SK-N-SH (cell line): ENCODE measurements at regions not wholly inside any gene's neighbourhood (a gene's known extent, or its start where the extent isn't known, plus 50 kb on each side); places are given as distances from the start of the nearest gene placed in this dataset.

ENCODE experiments used
- CTCF ChIA-PET: fragments of 300-600, 350-600 bp; formaldehyde crosslinking; extraction: SDS; loops from one replicate; lab custom pipeline; 2021; lab: Yijun Ruan, JAX
- POLR2A ChIA-PET: fragments of 350-600 bp; sonication (Branson Sonifier 250); formaldehyde crosslinking; extraction: SDS; loops from one replicate; lab custom pipeline; 2020; ENCODE audit warnings: antibody characterized with exemption, inconsistent platforms; lab: Yijun Ruan, JAX
- DNase-seq: peaks from one replicate; pipeline ENCODE4 v3.0.0; 2012
- H2AFZ ChIP-seq: fragments of 200-600 bp; sonication (generic); 2 replicates; pipeline ENCODE4 v1.8.1; 2016; ENCODE audit warnings: antibody characterized with exemption, mild to moderate bottlenecking, low read depth
- H3F3A ChIP-seq: fragments of 200-600 bp; sonication (generic); replicated peaks from 2 replicates; pipeline ENCODE3; 2016; ENCODE audit warnings: antibody characterized with exemption, mild to moderate bottlenecking; ENCODE audit not compliant: insufficient read depth
- H3K27ac ChIP-seq, 2 experiments: fragments of 200-500 bp in 1 of 2; fragments of 200-600 bp in 1 of 2; sonication (Bioruptor generic) in 1 of 2; sonication (generic), shearing (Covaris generic) in 1 of 2; 2 replicates each; pipeline versions ENCODE4 v1.5.1 to v1.6.1; 2014 to 2016; ENCODE audit warnings: low read depth in 2 of 2, inconsistent platforms in 1 of 2, low read length in 1 of 2, mild to moderate bottlenecking in 1 of 2, mixed read lengths in 1 of 2
- H3K27me3 ChIP-seq: fragments of 200-600 bp; sonication (generic), shearing (Covaris generic); 2 replicates; pipeline ENCODE4 v1.6.1; 2016; ENCODE audit warnings: mixed run types; ENCODE audit not compliant: insufficient read depth
- H3K36me3 ChIP-seq, 2 experiments: fragments of 200-500 bp in 1 of 2; fragments of 200-600 bp in 1 of 2; sonication (Bioruptor generic) in 1 of 2; sonication (generic) in 1 of 2; replicated peaks in 1 of 2; 2 replicates each; pipeline versions ENCODE3 to v1.5.1; 2014 to 2016; ENCODE audit warnings: low read length in 1 of 2, mild to moderate bottlenecking in 1 of 2; ENCODE audit not compliant: insufficient read depth in 2 of 2, control insufficient read depth in 1 of 2
- H3K4me1 ChIP-seq, 2 experiments: fragments of 200-500 bp in 1 of 2; fragments of 200-600 bp in 1 of 2; sonication (Bioruptor generic) in 1 of 2; sonication (generic), shearing (Covaris generic) in 1 of 2; 2 replicates each; pipeline versions ENCODE4 v1.5.1 to v1.6.1; 2014 to 2016; ENCODE audit warnings: low read depth in 1 of 2, low read length in 1 of 2, mixed run types in 1 of 2; ENCODE audit not compliant: insufficient read depth in 2 of 2, control insufficient read depth in 1 of 2
- H3K4me2 ChIP-seq: fragments of 200-600 bp; sonication (generic), shearing (Covaris generic); 2 replicates; pipeline ENCODE4 v1.6.1; 2017; ENCODE audit warnings: mixed run types
- H3K4me3 ChIP-seq, 2 experiments: fragments of 200-500 bp in 1 of 2; fragments of 200-600 bp in 1 of 2; sonication (Bioruptor generic) in 1 of 2; sonication (generic), shearing (Covaris generic) in 1 of 2; 2 replicates each; pipeline versions ENCODE4 v1.5.1 to v1.8.1; 2014 to 2016; ENCODE audit warnings: low read depth in 2 of 2, inconsistent platforms in 1 of 2, low read length in 1 of 2, mild to moderate bottlenecking in 1 of 2, mixed read lengths in 1 of 2, moderate library complexity in 1 of 2
- H3K79me2 ChIP-seq: fragments of 200-600 bp; sonication (generic); 2 replicates; pipeline ENCODE4 v1.8.1; 2017; ENCODE audit warnings: mild to moderate bottlenecking; ENCODE audit not compliant: insufficient read depth
- H3K9ac ChIP-seq: fragments of 200-600 bp; sonication (generic); 2 replicates; pipeline ENCODE4 v1.6.1; 2017; ENCODE audit warnings: mixed run types
- H3K9me2 ChIP-seq: fragments of 200-600 bp; sonication (generic); 2 replicates; pipeline ENCODE4 v1.6.1; 2017; ENCODE audit warnings: mixed run types
- H3K9me3 ChIP-seq: fragments of 200-600 bp; sonication (generic); 2 replicates; pipeline ENCODE4 v1.6.1; 2017; ENCODE audit warnings: mixed run types, mild to moderate bottlenecking, moderate library complexity
- H4K20me1 ChIP-seq: fragments of 200-600 bp; sonication (generic); 2 replicates; pipeline ENCODE4 v1.6.1; 2017; ENCODE audit warnings: mild to moderate bottlenecking, mixed run types; ENCODE audit not compliant: insufficient read depth
- EZH2phosphoT487 ChIP-seq: fragments of 200-600 bp; sonication (generic); IDR thresholded peaks from 2 replicates; pipeline ENCODE4 v1.6.1; 2017; ENCODE audit warnings: low read depth, mixed run types, mild to moderate bottlenecking, antibody characterized with exemption, moderate library complexity, borderline replicate concordance
- FOSL2 ChIP-seq: IDR thresholded peaks from 2 replicates; pipeline ENCODE4 v1.4.0; 2012; ENCODE audit warnings: low read depth, mild to moderate bottlenecking, moderate library complexity, borderline replicate concordance
- FOXJ3 ChIP-seq: sonication (generic); formaldehyde crosslinking; IDR thresholded peaks from 2 replicates; pipeline ENCODE4 v1.5.1; 2020; ENCODE audit warnings: mild to moderate bottlenecking, missing genetic modification reagents
- GATA2 ChIP-seq: sonication (generic); formaldehyde crosslinking; IDR thresholded peaks from 2 replicates; pipeline ENCODE4 v1.5.0; 2020; ENCODE audit warnings: mild to moderate bottlenecking, missing genetic modification reagents
- MXI1 ChIP-seq: IDR thresholded peaks from 2 replicates; pipeline ENCODE4 v1.6.1; 2012; ENCODE audit warnings: mild to moderate bottlenecking, low read depth, low read length, improper control_type of control experiment
- NRF1 ChIP-seq: IDR thresholded peaks from 2 replicates; pipeline ENCODE4 v1.6.1; 2012; ENCODE audit warnings: low read depth, mild to moderate bottlenecking, low read length
- POLR2AphosphoS5 ChIP-seq: IDR thresholded peaks from 2 replicates; pipeline ENCODE4 v1.6.1; 2012; ENCODE audit warnings: low read depth, low read length
- RCOR1 ChIP-seq: fragments of 150-350 bp; IDR thresholded peaks from 2 replicates; pipeline ENCODE4 v1.6.1; 2017; ENCODE audit warnings: antibody characterized with exemption, low read length
- REST ChIP-seq: IDR thresholded peaks from 2 replicates; pipeline ENCODE4 v1.6.1; 2012; ENCODE audit warnings: mild to moderate bottlenecking, low read depth, low read length, moderate library complexity
- RXRA ChIP-seq: IDR thresholded peaks from 2 replicates; pipeline ENCODE4 v1.4.0; 2012; ENCODE audit warnings: low read depth, mild to moderate bottlenecking, borderline replicate concordance
- SIN3A ChIP-seq: IDR thresholded peaks from 2 replicates; pipeline ENCODE4 v1.6.1; 2012; ENCODE audit warnings: low read depth, mild to moderate bottlenecking, low read length, moderate library complexity, borderline replicate concordance
- SMC3 ChIP-seq: IDR thresholded peaks from 2 replicates; pipeline ENCODE4 v1.6.1; 2012; ENCODE audit warnings: low read depth, low read length, improper control_type of control experiment
- TCF12 ChIP-seq: IDR thresholded peaks from 2 replicates; pipeline ENCODE4 v1.4.0; 2012
- TEAD4 ChIP-seq: IDR thresholded peaks from 2 replicates; pipeline ENCODE4 v1.4.0; 2012; ENCODE audit warnings: mild to moderate bottlenecking, borderline replicate concordance; ENCODE audit not compliant: insufficient read depth
- USF2 ChIP-seq: fragments of 150-350 bp; IDR thresholded peaks from 2 replicates; pipeline ENCODE4 v1.6.1; 2017; ENCODE audit warnings: antibody characterized with exemption, low read length, low read depth, borderline replicate concordance
- YY1 ChIP-seq: IDR thresholded peaks from 2 replicates; pipeline ENCODE4 v1.4.0; 2012; ENCODE audit warnings: low read depth, mild to moderate bottlenecking
- WGBS: methylation state at CpG from one replicate; pipeline ENCODE4 v1.1.6; 2017; ENCODE audit warnings: low lambda C conversion rate; 5-methylcytosine and 5-hydroxymethylcytosine counted together

DNA sequence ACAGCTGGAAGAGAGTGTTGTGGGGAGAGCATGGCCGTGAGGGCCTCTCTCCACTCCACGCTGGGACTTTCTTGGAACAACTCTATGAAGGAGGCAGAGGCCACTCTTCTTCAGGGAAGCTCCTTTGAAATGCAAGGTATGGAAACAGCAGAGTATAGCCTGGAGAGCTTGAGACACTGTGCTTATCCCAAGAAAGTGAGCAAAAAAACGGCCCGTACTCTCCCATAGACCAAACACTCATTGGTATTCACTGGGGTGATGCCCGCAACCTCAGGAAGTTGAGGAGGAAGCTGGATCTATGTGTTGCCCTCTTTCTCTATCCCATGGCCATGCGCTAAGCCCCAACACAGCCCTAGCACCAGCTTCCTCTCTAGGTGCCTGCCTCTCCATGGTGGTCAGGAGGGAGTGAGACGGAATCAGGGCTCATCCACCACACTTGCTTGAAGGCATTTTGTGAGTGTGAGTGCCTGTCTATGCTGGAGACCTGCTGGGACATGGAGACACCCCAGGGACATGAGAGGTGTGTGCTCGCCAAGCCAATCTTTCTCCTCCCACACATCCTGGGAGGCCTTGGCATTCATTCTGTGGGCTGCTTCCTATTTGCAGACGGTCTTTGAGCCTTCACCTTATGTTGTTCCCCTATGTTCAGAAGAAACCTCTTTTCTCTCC is 616.6 kb downstream of the IRX1 start:
- no peak for DNase-seq
- POLR2A ChIA-PET: no interaction called here
- no peaks in the 10 kb centered on the region for H3K4me1 ChIP-seq
- no peak overlapping the region for H3K4me3 ChIP-seq
- TF ChIP-seq USF2 (no peak), SMC3 (no peak), MXI1 (no peak), RXRA (no peak), RCOR1 (no peak), GATA2 (CRISPR knock-in tag) (no peak), FOSL2 (no peak), TEAD4 (no peak), YY1 (no peak), FOXJ3 (CRISPR knock-in tag) (no peak), SIN3A (no peak), REST (no peak), TCF12 (no peak), POLR2AphosphoS5 (no peak), NRF1 (no peak), EZH2phosphoT487 (no peak)
- TF ChIP-seq, all 33 proteins: peak for 0
- no peak overlapping the region for H3K4me2 ChIP-seq
- H3K79me2 ChIP-seq: no peaks in the 10 kb centered on the region
- no peak overlapping the region for H2AFZ ChIP-seq
- CTCF ChIA-PET: no interaction called here
- no peaks in the 10 kb centered on the region for H3K9me2 ChIP-seq
- H3K9ac ChIP-seq: no peak overlapping the region
- H3K9me3 ChIP-seq: no peaks in the 10 kb centered on the region
- H4K20me1 ChIP-seq: no peaks in the 10 kb centered on the region
- no peaks in the 10 kb centered on the region for H3F3A ChIP-seq
- WGBS: 7% methylated on average over 7 of the region's 9 CpGs
- no peaks in the 10 kb centered on the region for H3K27me3 ChIP-seq
- H3K27ac ChIP-seq: no peak overlapping the region
- H3K36me3 ChIP-seq: no peaks in the 10 kb centered on the region
